WTC11 (cell line): ENCODE measurements at regions not wholly inside any gene's neighbourhood (a gene's known extent, or its start where the extent isn't known, plus 50 kb on each side); places are given as distances from the start of the nearest gene placed in this dataset.

Source experiments
- ATAC-seq: fragments of 200-7000 bp; cut with Tn5 transposase; 2 replicates; pipeline ENCODE4 v1.10.0; 2021; ENCODE audit warnings: mild to moderate bottlenecking, moderate library complexity
- CTCF ChIA-PET: fragments of 300-600 bp; sonication (Branson Sonifier 250); formaldehyde crosslinking; loops from one replicate; lab custom pipeline; 2021; ENCODE audit warnings: antibody characterized with exemption; lab: Charles Lee
- POLR2A ChIA-PET: fragments of 350-600 bp; sonication (Branson Sonifier 250); formaldehyde crosslinking; loops from one replicate; lab custom pipeline; 2021; ENCODE audit warnings: antibody characterized with exemption; lab: Charles Lee
- DNase-seq: peaks from one replicate; pipeline ENCODE4 v3.0.0; 2021; ENCODE audit warnings: low spot score
- H3K27ac Mint-ChIP-seq: 2 replicates; pipeline ENCODE4 v1.8.0; 2021; ENCODE audit warnings: mixed read lengths
- H3K27me3 Mint-ChIP-seq: 2 replicates; pipeline ENCODE4 v1.8.0; 2021; ENCODE audit warnings: low read depth, mild to moderate bottlenecking, moderate library complexity, mixed read lengths
- H3K36me3 Mint-ChIP-seq: 2 replicates; pipeline ENCODE4 v1.8.0; 2021; ENCODE audit warnings: mixed read lengths
- H3K4me1 Mint-ChIP-seq: 2 replicates; pipeline ENCODE4 v1.8.0; 2022; ENCODE audit warnings: mixed read lengths
- H3K4me3 Mint-ChIP-seq: 2 replicates; pipeline ENCODE4 v1.8.0; 2021; ENCODE audit warnings: mild to moderate bottlenecking, moderate library complexity, mixed read lengths
- H3K9me3 Mint-ChIP-seq: 2 replicates; pipeline ENCODE4 v1.8.0; 2021; ENCODE audit warnings: mixed read lengths
- CBFB ChIP-seq: sonication (generic); formaldehyde crosslinking; IDR thresholded peaks from 2 replicates; pipeline ENCODE4 v1.8.1; 2022; ENCODE audit warnings: mild to moderate bottlenecking, low read depth, missing genetic modification reagents
- GTF2I ChIP-seq: fragments of 250-450 bp; sonication (Bioruptor Pico); conservative IDR thresholded peaks from 2 replicates; pipeline ENCODE4 v1.4.0; 2021; ENCODE audit warnings: mild to moderate bottlenecking
- NR1H2 ChIP-seq: sonication (generic); formaldehyde crosslinking; IDR thresholded peaks from 2 replicates; pipeline ENCODE4 v1.9.0; 2021; ENCODE audit warnings: mild to moderate bottlenecking, moderate library complexity, missing genetic modification reagents
- NR2C2 ChIP-seq: sonication (generic); formaldehyde crosslinking; IDR thresholded peaks from 2 replicates; pipeline ENCODE4 v1.8.0; 2022; ENCODE audit warnings: mild to moderate bottlenecking, missing genetic modification reagents
- OVOL2 ChIP-seq: fragments of 250-450 bp; sonication (Bioruptor Pico); IDR thresholded peaks from 2 replicates; pipeline ENCODE4 v1.9.0; 2021; ENCODE audit warnings: mild to moderate bottlenecking, borderline replicate concordance
- SMAD4 ChIP-seq: sonication (generic); formaldehyde crosslinking; IDR thresholded peaks from 2 replicates; pipeline ENCODE4 v1.8.0; 2022; ENCODE audit warnings: mild to moderate bottlenecking, missing genetic modification reagents
- SOX15 ChIP-seq: fragments of 250-450 bp; sonication (Bioruptor Pico); IDR thresholded peaks from 2 replicates; pipeline ENCODE4 v1.9.0; 2021; ENCODE audit warnings: mild to moderate bottlenecking
- SP1 ChIP-seq: sonication (generic); formaldehyde crosslinking; conservative IDR thresholded peaks from 2 replicates; pipeline ENCODE4 v1.8.1; 2022; ENCODE audit warnings: missing genetic modification reagents
- TP53 ChIP-seq: sonication (generic); formaldehyde crosslinking; IDR thresholded peaks from 2 replicates; pipeline ENCODE4 v1.8.1; 2023; ENCODE audit warnings: mild to moderate bottlenecking, missing genetic modification reagents
- ZBTB21 ChIP-seq: sonication (generic); formaldehyde crosslinking; IDR thresholded peaks from 2 replicates; pipeline ENCODE4 v1.8.1; 2023; ENCODE audit warnings: mild to moderate bottlenecking, missing genetic modification reagents, borderline replicate concordance
- ZNF121 ChIP-seq: sonication (generic); formaldehyde crosslinking; IDR thresholded peaks from 2 replicates; pipeline ENCODE4 v1.8.0; 2023; ENCODE audit warnings: missing genetic modification reagents
- ZNF317 ChIP-seq: sonication (generic); formaldehyde crosslinking; IDR thresholded peaks from 2 replicates; pipeline ENCODE4 v1.8.1; 2023; ENCODE audit warnings: low read depth, mild to moderate bottlenecking, moderate library complexity, missing genetic modification reagents, borderline replicate concordance
- TF ChIP-seq, protein P1 (sequence below): sonication (generic); formaldehyde crosslinking; IDR thresholded peaks from 2 replicates; pipeline ENCODE4 v1.8.1; 2022; ENCODE audit warnings: missing genetic modification reagents, borderline replicate concordance
- TF ChIP-seq, protein P2 (sequence below): sonication (generic); formaldehyde crosslinking; IDR thresholded peaks from 2 replicates; pipeline ENCODE4 v1.8.1; 2022; ENCODE audit warnings: mild to moderate bottlenecking, moderate library complexity, missing genetic modification reagents
- TF ChIP-seq, protein P3 (sequence below): sonication (generic); formaldehyde crosslinking; IDR thresholded peaks from 2 replicates; pipeline ENCODE4 v1.8.0; 2023; ENCODE audit warnings: mild to moderate bottlenecking, missing genetic modification reagents
- TF ChIP-seq, protein P4 (sequence below): sonication (generic); formaldehyde crosslinking; IDR thresholded peaks from 2 replicates; pipeline ENCODE4 v1.8.0; 2023; ENCODE audit warnings: missing genetic modification reagents
- TF ChIP-seq, protein P5 (sequence below): sonication (generic); formaldehyde crosslinking; IDR thresholded peaks from 2 replicates; pipeline ENCODE4 v1.8.1; 2022; ENCODE audit warnings: low read depth, mild to moderate bottlenecking, moderate library complexity, missing genetic modification reagents, borderline replicate concordance
- TF ChIP-seq, protein P6 (sequence below): sonication (generic); formaldehyde crosslinking; IDR thresholded peaks from 2 replicates; pipeline ENCODE4 v1.8.0; 2023; ENCODE audit warnings: missing genetic modification reagents, mild to moderate bottlenecking, borderline replicate concordance

DNA sequence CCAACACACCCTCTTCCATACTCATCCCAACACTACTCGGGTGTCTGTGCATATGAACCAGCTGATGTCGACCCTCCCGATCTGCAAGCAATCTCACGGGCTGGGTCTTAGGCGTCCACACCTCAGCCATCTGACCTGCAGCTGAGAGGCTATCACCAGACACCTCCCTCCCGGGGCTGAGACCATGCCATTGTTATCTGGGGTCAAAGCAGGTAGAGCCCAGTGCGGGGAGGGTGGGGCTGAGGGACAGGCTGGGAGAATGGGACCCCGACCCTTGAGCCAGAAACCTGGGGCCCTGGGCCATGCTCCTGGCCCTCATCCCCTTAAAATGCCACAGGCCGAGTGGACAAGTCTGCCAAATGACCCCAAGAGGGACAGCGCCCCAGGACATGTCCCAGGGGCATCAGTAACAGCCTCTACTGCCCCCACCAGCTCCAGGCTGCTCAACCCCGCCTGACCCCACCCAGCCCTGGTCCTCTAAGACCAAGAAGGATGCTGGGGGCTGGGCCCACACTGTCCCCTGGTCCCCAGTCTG, 146.7 kb upstream of the CST7 start (continued):
- TF ChIP-seq NR2C2 (CRISPR knock-in tag) (no peak), SOX15 (CRISPR knock-in tag) (no peak), OVOL2 (no peak), NR1H2 (CRISPR knock-in tag) (no peak), TP53 (CRISPR knock-in tag) (no peak)
- TF ChIP-seq, protein P1, sequence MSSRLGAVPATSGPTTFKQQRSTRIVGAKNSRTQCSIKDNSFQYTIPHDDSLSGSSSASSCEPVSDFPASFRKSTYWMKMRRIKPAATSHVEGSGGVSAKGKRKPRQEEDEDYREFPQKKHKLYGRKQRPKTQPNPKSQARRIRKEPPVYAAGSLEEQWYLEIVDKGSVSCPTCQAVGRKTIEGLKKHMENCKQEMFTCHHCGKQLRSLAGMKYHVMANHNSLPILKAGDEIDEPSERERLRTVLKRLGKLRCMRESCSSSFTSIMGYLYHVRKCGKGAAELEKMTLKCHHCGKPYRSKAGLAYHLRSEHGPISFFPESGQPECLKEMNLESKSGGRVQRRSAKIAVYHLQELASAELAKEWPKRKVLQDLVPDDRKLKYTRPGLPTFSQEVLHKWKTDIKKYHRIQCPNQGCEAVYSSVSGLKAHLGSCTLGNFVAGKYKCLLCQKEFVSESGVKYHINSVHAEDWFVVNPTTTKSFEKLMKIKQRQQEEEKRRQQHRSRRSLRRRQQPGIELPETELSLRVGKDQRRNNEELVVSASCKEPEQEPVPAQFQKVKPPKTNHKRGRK (CRISPR knock-in tag) = no peak
- TF ChIP-seq, protein P2, sequence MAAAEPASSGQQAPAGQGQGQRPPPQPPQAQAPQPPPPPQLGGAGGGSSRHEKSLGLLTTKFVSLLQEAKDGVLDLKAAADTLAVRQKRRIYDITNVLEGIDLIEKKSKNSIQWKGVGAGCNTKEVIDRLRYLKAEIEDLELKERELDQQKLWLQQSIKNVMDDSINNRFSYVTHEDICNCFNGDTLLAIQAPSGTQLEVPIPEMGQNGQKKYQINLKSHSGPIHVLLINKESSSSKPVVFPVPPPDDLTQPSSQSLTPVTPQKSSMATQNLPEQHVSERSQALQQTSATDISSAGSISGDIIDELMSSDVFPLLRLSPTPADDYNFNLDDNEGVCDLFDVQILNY = no peak
- TF ChIP-seq, protein P3, sequence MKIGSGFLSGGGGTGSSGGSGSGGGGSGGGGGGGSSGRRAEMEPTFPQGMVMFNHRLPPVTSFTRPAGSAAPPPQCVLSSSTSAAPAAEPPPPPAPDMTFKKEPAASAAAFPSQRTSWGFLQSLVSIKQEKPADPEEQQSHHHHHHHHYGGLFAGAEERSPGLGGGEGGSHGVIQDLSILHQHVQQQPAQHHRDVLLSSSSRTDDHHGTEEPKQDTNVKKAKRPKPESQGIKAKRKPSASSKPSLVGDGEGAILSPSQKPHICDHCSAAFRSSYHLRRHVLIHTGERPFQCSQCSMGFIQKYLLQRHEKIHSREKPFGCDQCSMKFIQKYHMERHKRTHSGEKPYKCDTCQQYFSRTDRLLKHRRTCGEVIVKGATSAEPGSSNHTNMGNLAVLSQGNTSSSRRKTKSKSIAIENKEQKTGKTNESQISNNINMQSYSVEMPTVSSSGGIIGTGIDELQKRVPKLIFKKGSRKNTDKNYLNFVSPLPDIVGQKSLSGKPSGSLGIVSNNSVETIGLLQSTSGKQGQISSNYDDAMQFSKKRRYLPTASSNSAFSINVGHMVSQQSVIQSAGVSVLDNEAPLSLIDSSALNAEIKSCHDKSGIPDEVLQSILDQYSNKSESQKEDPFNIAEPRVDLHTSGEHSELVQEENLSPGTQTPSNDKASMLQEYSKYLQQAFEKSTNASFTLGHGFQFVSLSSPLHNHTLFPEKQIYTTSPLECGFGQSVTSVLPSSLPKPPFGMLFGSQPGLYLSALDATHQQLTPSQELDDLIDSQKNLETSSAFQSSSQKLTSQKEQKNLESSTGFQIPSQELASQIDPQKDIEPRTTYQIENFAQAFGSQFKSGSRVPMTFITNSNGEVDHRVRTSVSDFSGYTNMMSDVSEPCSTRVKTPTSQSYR (CRISPR knock-in tag) = no peak

DNA sequence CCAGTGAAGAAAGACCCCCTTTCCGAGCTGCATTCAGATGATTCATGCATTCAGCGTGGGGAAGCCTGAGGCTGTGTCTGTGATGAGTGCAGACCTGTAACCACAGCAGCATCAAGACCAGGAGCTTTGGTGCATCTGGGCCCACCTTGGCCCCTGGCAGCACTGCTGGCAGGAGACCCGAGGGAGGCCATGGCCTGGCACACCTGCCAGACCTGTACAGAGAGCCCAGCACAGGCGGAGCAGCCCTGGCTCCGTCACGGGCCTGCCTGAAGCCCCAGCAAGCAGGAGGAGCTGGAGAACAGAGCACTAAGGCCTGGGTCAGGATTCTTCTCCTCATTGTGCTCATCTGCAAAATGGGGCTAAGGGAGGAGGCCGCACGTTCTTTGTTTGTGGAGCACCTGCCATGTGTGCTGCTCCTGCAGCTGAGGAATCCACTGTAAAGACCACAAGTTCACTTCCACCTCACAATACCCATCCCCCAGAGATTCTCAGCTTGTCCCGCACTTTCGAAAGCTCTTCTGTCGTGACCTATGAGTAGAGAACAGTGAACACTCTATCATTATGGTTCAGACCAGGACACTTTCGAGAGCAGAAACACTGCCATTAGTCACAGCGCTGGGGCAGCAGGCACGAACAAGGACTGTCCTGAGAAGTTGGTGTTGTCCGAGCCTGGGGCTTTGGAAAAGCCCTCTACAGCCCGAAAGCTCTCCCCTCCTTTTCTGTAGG, 144.4 kb upstream of the CST7 start:
- ATAC-seq (no peak), DNase-seq (no peak)
- H3K36me3 Mint-ChIP-seq = no peaks in the 10 kb centered on the region
- POLR2A ChIA-PET = no interaction called here
- no peaks in the 10 kb centered on the region for H3K4me1 Mint-ChIP-seq
- no peaks in the 10 kb centered on the region for H3K9me3 Mint-ChIP-seq
- CTCF ChIA-PET = no interaction called here
- H3K4me3 Mint-ChIP-seq = no peak overlapping the region
- no peak overlapping the region for H3K27ac Mint-ChIP-seq
- no peaks in the 10 kb centered on the region for H3K27me3 Mint-ChIP-seq
- TF ChIP-seq ZNF121 (CRISPR knock-in tag) = no peak
- TF ChIP-seq CBFB = no peak
- TF ChIP-seq, protein P4, sequence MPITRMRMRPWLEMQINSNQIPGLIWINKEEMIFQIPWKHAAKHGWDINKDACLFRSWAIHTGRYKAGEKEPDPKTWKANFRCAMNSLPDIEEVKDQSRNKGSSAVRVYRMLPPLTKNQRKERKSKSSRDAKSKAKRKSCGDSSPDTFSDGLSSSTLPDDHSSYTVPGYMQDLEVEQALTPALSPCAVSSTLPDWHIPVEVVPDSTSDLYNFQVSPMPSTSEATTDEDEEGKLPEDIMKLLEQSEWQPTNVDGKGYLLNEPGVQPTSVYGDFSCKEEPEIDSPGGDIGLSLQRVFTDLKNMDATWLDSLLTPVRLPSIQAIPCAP (CRISPR knock-in tag) = no peak
- TF ChIP-seq ZNF317 = no peak
- TF ChIP-seq ZBTB21 (CRISPR knock-in tag) = no peak
- TF ChIP-seq SP1 (CRISPR knock-in tag) = no peak
- TF ChIP-seq NR2C2 (CRISPR knock-in tag) = no peak

DNA sequence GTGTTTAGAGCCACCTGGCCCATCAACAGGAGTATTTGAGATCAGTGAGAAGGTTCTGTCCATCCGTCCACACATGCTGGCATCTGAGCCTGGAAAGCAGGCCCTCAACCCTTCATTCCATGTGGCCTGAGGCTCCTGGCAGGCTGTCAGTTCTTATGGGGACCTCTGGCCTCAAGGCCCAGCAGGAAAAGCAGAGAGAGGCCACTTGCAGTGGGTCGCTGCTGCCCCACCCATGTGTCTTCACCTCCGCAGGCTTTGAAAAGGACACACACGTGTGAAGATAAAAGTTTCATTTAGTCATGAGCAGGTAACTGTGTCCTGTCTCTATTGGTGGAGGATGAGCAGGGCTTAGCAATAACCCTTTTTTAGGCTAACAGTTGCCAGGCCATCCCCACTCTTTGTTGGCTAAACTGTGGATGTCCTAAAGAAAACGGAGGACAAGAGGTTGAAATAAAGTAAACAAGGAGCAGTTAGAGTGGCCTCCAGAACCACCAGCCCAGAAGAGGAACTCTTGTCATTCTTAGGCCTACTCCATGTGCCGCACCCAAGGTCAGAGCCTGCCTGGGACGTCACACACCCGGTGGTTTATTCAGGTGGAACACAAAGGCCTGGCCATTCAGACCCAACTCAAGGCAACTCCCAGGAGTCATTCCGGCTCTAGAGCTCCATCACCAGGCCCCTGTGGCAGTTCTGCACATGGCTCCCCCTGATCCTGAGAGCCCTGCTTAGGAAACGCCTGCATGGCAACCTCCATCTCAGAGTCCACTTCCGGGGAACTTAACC, 143.4 kb upstream of the CST7 start:
- Mint-ChIP-seq H3K4me3 (no peak overlapping the region), H3K27me3 (no peaks in the 10 kb centered on the region), H3K27ac (no peak overlapping the region), H3K9me3 (no peaks in the 10 kb centered on the region), H3K36me3 (no peaks in the 10 kb centered on the region), H3K4me1 (no peaks in the 10 kb centered on the region)
- DNase-seq = no peak
- no peak for ATAC-seq
- POLR2A ChIA-PET = no interaction called here
- CTCF ChIA-PET = no interaction called here
- TF ChIP-seq SOX15 (CRISPR knock-in tag) = no peak
- TF ChIP-seq GTF2I (CRISPR knock-in tag) = no peak
- TF ChIP-seq, protein P5, sequence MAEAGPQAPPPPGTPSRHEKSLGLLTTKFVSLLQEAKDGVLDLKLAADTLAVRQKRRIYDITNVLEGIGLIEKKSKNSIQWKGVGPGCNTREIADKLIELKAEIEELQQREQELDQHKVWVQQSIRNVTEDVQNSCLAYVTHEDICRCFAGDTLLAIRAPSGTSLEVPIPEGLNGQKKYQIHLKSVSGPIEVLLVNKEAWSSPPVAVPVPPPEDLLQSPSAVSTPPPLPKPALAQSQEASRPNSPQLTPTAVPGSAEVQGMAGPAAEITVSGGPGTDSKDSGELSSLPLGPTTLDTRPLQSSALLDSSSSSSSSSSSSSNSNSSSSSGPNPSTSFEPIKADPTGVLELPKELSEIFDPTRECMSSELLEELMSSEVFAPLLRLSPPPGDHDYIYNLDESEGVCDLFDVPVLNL = no peak
- no peak for TF ChIP-seq TP53 (CRISPR knock-in tag)
- TF ChIP-seq, protein P2 = no peak
- TF ChIP-seq, protein P6, sequence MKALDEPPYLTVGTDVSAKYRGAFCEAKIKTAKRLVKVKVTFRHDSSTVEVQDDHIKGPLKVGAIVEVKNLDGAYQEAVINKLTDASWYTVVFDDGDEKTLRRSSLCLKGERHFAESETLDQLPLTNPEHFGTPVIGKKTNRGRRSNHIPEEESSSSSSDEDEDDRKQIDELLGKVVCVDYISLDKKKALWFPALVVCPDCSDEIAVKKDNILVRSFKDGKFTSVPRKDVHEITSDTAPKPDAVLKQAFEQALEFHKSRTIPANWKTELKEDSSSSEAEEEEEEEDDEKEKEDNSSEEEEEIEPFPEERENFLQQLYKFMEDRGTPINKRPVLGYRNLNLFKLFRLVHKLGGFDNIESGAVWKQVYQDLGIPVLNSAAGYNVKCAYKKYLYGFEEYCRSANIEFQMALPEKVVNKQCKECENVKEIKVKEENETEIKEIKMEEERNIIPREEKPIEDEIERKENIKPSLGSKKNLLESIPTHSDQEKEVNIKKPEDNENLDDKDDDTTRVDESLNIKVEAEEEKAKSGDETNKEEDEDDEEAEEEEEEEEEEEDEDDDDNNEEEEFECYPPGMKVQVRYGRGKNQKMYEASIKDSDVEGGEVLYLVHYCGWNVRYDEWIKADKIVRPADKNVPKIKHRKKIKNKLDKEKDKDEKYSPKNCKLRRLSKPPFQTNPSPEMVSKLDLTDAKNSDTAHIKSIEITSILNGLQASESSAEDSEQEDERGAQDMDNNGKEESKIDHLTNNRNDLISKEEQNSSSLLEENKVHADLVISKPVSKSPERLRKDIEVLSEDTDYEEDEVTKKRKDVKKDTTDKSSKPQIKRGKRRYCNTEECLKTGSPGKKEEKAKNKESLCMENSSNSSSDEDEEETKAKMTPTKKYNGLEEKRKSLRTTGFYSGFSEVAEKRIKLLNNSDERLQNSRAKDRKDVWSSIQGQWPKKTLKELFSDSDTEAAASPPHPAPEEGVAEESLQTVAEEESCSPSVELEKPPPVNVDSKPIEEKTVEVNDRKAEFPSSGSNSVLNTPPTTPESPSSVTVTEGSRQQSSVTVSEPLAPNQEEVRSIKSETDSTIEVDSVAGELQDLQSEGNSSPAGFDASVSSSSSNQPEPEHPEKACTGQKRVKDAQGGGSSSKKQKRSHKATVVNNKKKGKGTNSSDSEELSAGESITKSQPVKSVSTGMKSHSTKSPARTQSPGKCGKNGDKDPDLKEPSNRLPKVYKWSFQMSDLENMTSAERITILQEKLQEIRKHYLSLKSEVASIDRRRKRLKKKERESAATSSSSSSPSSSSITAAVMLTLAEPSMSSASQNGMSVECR (CRISPR knock-in tag) = no peak
- no peak for TF ChIP-seq SMAD4 (CRISPR knock-in tag)
